Mucosa of gallbladder (tissue), 1 donor: ENCODE measurements at regions not wholly inside any gene's neighbourhood (a gene's known extent, or its start where the extent isn't known, plus 50 kb on each side); places are given as distances from the start of the nearest gene placed in this dataset.
"Not testable (repeated sequence)": the region's sequence is repeated elsewhere in the genome, so short reads cannot be mapped to it uniquely, and the experiment has no call there.

Experiments used
- DNase-seq: peaks from one replicate; pipeline ENCODE4 v3.0.0-alpha.2; 2020; ENCODE audit warnings: low spot score
- donor health status: DM: no; HTN: no; CAD: no.

DNA sequence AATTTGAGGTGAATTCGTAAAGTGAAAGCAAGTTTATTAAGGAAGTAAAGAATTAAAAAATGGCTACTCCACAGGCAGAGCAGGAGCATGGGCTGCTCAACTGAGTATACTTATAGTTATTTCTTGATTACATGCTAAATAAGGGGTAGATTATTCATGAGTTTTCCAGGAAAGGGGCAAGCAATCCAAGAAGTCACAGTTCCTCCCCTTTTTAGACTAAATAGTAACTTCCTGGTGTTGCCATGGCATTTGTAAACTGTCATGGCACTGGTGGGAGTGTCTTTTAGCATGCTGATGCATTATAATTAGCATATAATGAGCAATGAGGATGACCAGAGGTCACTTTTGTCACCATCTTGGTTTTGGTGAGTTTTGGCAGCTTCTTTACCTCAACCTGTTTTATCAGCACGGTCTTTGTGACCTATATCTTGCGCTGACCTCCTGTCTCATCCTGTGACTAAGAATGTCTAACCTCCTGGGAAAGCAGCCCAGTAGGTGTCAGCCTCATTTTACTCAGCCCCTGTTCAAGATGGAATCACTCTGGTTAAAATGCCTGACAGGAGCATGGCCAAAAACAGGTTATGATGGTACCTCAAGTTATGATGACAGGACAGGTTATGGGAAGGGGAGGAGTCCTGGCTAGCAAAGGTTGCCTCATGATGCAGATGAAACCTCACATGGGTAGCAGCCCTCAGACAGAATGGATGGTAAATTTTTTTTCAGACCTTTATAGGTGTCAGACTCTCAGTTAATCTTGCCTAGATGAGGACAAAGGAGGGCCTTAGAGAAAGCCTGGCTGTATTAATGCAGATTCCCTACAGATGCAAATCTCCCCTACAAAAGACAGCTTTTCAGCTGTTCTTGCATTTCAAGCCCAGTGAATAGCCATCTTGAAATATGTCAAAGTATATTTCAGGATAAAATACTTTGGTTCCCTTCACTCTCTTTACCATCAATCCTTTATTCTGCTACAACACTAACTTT is 49.7 kb downstream of the SIPA1L2 start:
- no peak for DNase-seq

GRCh38 chr1:232579466-232579865 is 50.5 kb downstream of the SIPA1L2 start:
- no peak for DNase-seq

- no peak for DNase-seq
Observed at GRCh38 chr1:232578651-232579195, 51.2 kb downstream of the SIPA1L2 start.

DNA sequence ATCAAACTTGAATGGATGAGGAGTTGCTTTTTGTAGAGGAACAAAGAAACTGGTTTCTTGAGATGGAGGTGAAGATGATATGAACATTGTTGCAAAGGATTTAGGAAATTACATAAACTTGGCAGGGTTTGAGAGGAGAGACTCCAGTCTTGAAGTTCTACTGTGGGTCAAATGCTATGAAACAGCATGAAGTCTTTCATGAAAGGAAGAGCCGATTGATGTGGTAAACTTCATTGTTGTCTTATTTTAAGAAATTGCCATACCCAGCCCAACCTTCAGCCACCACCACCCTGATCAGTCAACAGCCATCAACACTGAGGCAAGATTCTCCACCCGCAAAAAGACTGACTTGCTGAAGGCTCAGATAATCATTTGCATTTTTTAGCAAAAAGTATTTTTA is 52.2 kb downstream of the SIPA1L2 start:
- no peak for DNase-seq

- no peak for DNase-seq
Observed at GRCh38 chr1:232576537-232576936, 53.4 kb downstream of the SIPA1L2 start.

DNA sequence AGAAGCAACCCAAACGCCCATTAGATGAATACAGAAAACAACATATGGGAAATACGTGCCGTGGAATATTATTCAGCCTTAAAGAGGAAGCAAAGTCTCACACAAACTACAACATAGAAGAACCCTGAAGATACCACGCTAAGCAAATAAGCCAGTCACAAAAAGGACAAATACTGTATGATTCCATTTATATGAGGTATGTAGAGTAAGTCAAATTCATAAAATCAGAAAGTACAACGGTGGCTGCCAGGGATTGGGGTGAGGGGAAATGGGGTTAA is 54.2 kb downstream of the SIPA1L2 start:
- DNase-seq = no peak

GRCh38 chr1:232574889-232575762 is 54.8 kb downstream of the SIPA1L2 start:
- DNase-seq = no peak

- DNase-seq = no peak
Observed at GRCh38 chr1:232574077-232574476, 55.9 kb downstream of the SIPA1L2 start.

DNA sequence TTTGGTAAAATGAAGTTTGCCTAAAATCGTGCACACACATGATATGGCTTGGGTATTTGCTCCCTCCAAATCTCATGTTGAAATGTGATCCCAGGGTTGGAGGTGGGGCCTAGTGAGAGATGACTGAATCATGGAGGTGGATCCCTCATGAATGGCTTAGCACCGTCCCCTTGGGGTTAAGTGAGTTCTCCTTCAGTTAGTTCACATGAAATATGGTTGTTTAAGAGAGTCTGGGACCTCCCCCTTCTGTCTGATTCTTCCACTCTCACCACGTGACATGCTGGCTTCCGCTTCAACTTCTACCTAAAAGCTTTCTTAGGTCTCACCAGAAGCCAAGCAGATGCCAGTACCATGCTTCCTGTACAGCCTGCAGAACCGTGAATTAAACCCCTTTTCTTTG is 58.4 kb downstream of the SIPA1L2 start:
- DNase-seq = no peak

DNA sequence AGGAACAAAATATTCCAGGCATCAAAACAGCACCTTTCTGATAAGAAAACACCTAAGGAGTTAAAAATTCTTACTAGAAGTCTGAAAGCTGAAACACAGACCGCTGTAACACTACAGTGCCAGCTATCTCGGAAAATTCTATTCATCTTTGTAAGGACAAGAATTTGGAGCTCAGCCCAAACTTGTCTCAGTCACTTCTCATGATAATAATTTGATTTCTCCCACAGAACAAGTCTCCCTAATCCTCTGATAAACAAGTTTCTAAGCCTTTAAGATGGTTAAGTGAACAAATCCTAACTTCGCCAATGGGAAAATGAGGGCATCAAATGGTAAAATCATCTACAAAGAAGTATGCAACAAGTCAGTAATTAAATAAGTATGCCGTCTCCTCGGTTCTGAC is 59.9 kb downstream of the SIPA1L2 start:
- no peak for DNase-seq

- not testable (repeated sequence) for DNase-seq
Observed at GRCh38 chr1:232569554-232569921, 60.4 kb downstream of the SIPA1L2 start.

DNA sequence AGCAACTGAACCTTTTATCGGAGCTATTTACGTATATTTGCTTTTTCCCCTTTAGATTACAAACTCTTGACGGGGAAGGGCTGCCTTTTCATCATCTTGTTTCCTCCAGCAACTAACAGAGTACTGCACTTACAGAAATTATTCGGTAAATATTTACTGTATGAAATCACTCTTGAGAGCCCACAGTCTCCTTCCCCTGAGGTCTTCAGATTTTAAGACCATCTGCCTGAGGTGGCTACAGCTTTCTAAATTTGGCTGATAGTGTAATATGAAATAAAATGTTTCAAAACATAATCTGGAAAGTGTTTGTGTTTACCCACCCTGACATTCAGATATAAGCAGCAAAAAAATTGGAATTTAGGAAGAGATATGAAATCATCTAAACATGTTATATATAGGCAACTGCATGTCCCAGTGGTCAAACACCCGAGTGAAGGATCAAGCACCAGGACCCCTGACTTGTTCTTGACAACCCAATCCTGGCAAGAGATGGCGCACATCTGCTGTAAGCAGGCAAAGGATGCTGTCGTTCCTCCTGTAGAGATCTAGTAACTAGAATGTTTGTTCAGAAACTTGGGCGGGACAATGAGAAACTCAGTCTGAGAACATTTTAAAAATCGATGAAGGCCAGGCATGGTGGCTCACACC is 60.9 kb downstream of the SIPA1L2 start:
- no peak for DNase-seq

DNA sequence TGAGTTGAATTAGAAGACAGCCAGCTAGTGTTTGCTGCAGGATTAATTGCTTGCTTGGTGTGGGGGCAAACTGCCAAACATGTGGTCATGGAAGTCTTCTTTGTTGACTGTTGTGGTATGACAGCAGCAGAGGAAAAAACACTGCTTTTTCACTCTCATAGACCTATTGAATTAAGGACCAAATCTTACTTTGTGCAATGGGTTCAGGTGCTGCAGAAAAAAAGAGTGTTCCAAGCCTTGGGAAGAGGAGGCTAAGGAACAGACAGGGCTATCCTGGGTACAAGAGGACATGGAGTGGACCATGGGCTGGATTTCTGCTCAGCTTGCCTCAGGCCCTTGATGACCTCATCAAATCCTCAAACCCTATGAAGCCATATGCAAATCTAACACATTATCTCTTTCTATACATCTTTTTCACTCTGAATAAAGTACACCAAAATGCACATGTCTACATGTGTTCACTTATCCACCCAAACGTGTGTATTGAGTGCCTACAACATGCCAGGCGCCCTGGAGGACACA is 61.5 kb downstream of the SIPA1L2 start:
- DNase-seq = no peak

- no peak for DNase-seq
Observed at GRCh38 chr1:232566093-232566492, 63.8 kb downstream of the SIPA1L2 start.

- no peak for DNase-seq
Observed at GRCh38 chr1:232562855-232563510, 67.0 kb downstream of the SIPA1L2 start.

GRCh38 chr1:232561381-232561780 is 68.6 kb downstream of the SIPA1L2 start:
- no peak for DNase-seq

GRCh38 chr1:232560940-232561339 is 69.0 kb downstream of the SIPA1L2 start:
- DNase-seq = no peak

- no peak for DNase-seq
Observed at GRCh38 chr1:232558954-232559353, 71.0 kb downstream of the SIPA1L2 start.

GRCh38 chr1:232557502-232558191 is 72.3 kb downstream of the SIPA1L2 start:
- no peak for DNase-seq

DNA sequence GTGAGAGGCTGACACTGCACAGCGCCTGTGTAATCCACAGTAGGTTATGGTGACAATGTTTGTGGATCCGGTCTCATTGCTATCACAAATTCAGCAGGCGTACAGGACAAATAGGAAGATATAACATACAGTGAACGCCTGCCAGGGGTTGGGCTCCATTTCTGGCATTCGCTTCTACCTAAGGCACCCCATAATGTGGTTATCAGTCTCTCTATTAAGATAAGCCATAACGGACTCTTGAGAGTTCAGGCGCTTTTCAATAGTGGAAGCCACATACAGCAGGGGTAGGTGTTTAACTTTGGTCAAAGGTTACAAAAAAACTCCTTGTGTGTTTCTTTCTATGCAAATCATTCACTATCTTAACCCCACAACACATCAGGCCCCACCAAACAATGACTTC is 72.8 kb downstream of the SIPA1L2 start:
- no peak for DNase-seq

DNA sequence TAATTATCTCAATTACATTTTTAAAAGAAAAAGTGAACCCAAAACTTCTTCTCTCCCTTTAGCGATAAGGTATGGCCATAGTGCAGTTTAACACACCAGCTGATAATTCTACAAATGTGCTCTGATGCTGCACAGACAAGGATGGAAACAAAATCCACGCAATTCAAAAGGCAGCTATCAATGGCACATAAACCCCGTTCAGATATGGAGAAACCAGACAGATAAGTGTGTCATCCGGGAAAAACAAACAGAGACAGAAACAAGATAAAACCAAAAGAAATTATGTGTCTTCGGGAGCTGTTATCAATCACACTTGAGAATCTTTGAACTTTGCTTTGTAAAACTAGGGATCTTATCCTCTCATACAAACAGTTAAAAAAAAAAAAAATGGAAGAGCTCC is 73.6 kb downstream of the SIPA1L2 start:
- DNase-seq = no peak
